ENCODE measurements at regions not wholly inside any gene's neighbourhood (a gene's known extent, or its start where the extent isn't known, plus 50 kb on each side); places are given as distances from the start of the nearest gene placed in this dataset.
"Not testable (repeated sequence)": the region's sequence is repeated elsewhere in the genome, so short reads cannot be mapped to it uniquely, and the experiment has no call there.

DNA sequence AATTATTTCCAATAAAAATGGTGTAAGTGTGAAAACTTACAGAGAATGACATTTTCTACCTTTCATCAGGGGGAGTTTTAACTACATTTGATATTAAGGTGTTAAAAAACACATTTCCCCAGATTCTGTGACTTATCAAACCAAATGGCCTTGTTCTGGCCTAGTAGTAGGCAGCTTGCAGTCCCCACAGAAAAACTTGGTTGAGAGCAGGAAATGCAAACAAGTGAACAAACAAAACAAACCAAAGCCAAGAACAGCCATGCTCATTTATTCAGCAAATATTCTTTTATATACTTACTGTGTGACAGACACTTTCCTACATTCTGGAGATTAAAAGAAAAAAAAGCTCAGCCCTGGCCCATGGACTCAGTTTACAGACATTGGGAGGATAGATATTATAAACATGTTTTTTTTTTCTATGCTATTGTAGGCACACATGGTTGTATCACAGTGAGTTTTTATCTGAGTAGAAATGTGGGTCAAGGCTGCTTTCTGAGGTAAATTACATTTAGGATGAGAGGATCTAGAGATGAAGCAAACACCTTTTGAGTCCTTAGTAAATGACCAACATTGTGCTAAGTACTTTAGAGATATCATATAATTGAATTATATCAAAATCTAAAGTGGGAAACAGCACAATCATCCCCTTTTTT is 449.2 kb upstream of the AADAT start:
- no peak for DNase-seq

DNA sequence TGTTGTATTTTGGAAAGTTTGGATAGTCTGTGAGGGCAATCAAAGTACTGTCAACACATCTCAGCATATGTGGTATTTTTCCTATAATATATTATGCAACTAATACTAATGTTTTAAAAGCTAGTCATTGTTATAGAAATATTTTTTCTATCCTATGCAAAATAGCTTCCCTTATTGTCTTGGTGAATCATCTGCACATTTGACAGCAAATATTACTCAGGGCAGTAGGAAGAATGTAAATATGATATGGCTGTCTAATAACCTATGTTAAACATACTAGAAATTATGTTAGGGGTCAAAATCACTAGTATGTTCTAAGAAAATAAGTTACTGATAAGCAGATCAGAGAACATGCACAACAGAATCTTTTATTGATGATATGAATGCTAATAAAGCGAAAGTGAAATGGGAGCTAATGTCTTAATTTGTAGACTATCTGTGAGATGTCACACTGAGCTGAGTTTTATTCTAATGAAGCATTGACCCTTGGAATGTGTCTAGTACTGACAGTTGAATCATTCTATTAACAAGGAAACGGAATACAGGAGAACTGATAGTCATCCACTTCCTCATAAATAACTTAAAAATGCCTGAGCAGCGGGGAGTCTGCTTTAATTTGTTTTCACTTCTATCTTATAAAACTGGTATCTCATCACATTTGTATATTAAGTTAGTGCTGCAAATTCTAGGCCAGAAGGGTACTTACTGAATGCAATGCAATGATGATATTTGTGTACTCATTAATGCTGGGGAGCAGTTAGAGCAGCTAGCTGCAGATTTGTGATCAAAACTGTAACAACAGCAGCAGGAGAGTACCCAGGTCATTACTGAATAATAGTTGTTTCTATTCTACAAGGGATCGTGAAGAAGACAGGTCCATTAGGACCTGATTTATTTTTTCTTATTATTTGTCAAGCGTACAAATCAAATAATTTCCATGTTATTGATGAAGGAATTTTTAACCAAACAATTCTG is 440.3 kb upstream of the AADAT start:
- no peak for DNase-seq

DNA sequence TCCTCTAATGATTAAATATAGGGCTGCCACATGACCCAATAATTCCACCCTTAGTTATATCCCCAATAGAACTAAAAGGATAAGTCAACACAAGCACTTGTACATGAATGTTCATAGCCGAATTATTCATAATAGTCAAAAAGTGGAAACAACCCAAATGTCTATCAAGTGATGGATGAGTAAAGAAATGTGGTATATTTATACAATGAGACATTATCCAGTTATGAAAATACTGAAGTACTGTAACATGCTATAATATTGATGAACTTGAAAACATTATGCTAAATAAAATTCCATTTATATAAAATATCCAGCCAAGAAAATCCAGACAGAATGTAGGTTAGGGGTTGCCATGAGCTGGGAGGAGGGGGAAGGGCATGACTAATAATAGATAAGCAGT is 436.7 kb upstream of the AADAT start:
- DNase-seq, result no peak

DNA sequence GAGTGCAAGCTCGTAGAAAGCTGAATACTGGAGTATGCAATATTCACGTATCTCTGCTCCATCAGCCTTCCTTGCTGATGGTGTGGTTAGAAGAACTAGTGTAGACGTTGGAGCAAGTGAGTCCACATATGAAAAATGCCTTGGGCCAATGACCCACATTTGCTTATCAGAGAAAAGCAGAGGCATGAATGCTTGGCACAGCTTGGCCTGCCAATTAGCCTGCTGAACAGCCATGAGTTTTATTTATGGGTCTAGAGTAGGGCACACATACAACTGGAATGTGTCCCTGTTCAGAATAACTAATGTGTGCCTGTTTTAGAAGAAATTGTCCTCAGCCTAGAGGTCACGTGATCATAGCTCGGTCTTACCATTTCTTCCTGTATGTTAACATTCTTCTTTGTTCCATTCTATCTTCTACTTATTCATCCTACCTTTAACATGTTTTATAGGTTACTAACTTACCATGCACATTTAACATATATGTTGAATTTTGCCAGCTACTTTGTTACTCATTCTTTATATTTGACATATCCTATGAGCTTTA is 432.7 kb upstream of the AADAT start:
- DNase-seq, result no peak

DNA sequence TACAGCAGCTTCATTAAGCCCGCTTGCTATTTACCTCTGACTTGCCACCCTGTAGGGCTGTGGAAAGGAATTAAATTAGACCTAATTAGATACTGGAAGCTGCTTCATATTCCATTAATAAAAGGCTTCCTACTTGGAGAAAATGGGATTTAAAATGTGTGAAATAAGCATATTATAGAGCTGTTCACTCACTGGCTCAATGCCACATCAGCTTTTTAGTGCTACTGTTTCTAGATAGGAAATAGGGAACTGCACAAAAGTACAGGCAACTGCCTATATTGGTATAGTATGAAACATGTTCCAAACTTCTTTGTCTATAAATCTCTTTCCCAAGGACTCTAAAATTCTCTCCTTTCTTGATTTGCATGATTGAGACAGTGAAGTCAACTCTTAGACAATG is 407.9 kb upstream of the AADAT start:
- peak; percentile 2 for DNase-seq

DNA sequence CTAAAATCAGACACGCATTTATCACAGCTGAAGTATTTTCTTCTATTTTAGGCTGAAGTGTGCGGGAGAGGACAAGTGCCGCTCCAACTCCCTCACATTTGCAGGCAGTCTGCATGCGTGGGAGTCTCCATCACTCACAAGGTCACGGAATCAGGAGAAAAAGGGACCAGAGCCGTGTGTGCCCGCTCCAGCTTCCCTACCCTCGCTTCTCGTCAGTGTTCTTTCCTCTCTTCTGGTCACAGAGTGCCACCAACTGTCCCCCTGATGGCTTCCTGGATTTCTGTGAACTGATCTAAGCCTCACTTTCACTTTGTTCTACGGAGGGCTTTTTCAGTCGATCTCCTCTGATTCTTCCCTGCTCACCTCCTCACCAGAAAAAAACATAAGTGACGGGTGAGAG is 407.4 kb upstream of the AADAT start:
- peak; percentile 54 for DNase-seq

DNA sequence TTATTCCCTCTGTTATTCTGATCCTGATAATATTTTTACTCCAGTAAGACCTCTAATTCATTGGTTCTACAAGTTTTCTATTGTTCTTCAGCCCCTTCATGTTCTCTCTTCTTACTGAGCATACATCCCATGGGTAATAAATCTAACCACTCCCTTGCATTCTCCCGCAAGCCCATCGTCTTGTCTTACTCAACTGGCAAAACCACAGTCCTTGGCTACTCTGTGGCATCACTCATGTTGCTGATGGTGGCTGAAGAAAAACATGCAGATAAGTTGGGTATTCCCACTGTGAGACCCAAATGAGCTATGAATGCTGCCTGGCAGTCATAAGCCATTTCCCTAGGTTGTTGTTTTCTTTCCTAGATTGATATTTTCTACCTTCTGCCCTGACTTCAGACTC is 402.2 kb upstream of the AADAT start:
- no peak for DNase-seq

DNA sequence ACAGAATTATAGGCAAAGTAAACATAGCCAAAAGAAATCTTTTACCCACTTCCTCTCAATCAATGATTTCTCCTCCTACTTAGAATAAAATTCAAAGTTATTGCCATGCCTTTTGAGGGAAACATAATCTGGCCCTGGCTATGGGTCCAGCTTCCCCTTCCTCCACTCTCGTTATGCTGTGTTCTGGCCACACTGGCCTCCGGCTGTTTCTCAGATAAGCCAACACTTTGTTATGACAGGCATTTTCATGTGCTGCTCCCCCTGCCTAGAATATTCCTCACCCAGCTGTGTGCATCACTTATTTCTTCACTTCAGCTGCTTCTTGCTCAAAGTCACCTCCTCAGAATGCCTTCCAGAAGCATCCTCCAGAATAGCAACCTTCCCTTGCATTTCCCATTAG is 386.6 kb upstream of the AADAT start:
- DNase-seq, result no peak

DNA sequence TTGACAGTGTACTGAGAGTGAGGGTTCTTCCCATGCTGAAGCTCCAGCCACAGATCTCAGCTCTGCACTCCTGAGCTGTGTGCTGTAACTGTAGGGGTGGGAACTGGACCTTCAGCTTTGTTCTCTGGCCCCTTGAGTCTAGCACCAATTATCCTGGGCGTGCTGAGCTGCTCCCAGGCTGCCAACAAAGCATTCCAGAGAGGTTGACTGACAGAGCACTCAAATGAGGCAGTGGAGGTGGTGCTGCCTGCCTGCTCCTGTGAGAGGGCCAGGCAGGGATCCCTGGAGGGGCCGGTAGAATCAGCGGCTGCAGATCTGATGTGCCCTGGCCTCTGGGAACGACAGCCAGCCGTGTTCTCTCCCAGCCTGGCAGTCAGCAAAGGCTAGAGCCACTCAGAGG is 375.7 kb upstream of the AADAT start:
- no peak for DNase-seq

DNA sequence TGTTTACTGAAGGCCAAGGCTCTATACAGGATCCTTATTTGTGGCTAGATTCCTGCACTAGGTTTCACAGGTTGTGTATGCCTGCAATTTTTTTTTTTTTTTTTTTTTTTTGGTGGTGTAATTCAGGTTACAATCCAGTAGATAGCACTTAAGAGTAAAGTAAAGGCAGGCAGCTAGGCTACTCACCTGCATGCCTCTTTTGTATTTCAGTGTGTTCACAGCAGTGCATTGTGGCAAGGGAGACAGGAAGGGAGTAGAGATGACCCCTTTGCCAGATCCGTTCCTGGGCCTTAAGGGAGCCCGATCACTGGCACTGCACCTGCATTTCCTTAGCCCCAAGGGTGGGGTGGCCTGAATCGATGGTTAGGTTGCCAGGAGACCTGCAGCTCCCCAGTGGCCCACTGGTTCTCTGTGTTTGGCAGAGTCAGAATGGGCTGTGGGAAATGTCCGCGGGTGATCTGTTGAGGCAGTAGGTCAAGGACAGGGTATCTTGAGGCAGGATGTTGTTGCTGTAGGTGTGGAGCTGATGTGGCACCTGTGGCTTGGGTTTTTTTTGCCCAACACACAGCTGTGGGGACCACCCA is 374.9 kb upstream of the AADAT start:
- no peak for DNase-seq

DNA sequence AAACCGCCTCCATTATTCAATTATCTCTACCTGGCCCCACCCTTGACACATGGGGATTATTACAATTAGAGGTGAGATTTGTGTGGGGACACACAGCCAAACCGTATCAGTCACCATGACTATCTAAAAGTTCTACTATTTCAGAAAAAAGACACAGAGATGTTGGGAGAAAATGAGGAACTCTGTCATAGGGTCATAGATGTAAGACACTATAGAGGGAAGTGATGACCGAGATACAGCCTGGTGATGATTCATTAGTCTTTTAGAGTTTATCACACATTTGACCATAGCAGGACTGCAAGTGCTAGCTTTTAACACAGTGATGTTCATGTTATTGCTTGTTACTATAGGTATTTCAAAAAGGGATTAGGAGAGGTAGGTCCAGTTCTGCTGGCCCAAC is 357.0 kb upstream of the AADAT start:
- DNase-seq, result no peak

DNA sequence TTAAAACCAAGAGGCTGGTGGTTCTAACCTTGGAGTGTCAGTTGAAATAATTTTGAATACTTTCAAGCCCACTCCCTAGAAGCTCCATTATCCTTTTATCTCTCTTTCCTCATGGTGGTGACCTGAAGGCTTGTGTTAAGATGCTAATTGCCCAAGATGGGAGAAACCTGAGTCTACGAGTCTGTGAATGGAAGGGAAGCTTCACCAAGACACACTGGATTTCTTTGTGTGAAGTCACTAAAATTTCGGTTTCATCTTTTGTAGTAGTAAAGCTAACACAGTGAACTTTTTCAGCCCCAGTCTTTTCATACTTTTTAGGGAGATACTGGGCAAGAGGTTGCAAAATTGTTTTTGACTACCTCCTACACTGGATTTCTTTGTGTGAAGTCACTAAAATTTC is 351.4 kb upstream of the AADAT start:
- not testable (repeated sequence) for DNase-seq

DNA sequence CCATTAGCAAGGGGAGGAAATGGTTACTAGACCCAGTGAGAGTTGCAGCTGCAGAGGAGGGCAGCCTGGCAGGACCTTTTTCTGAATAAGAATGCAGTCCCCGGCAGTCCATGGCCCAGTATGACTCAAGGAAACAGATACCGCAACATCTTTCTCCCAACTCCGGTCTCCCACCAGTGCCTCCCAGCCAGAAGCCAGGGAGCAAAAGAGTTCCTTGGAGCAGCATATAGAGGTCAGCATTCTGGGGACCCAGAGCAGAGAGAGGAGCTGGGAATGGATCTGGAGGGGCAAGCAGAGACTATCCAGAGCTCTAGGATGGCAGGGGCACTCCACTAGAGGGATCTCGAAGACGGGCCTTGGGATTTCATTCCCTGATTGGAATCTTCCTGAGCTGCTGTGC is 339.2 kb upstream of the AADAT start:
- DNase-seq, result no peak

DNA sequence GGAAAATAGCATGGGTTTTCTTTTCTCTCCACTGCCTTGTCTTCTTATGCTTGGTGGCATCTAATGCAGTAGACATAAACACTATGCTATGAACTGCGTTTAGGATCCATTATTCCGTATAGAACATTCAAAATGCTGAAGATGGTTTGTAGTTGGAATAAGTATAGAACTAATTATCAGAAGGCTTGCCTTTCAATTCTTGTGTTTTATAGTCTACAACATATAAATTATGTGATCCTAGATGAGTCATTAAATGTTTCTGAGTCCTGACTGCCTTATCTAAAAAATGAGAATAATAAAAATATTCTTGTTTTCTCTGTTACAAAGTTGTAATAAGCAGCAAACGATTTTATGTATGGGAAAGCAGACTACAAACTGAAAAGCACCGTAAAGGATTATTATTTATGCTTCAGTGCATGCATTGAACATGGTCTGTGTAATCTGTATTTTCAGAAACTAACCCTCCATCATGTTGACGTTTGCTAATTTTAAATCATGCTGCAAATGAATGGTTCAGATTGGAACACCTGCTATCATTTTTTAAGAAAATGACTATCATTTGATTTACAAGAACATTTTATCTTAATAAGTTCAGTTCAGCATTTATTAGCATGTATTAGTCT is 335.9 kb upstream of the AADAT start:
- DNase-seq, result no peak

DNA sequence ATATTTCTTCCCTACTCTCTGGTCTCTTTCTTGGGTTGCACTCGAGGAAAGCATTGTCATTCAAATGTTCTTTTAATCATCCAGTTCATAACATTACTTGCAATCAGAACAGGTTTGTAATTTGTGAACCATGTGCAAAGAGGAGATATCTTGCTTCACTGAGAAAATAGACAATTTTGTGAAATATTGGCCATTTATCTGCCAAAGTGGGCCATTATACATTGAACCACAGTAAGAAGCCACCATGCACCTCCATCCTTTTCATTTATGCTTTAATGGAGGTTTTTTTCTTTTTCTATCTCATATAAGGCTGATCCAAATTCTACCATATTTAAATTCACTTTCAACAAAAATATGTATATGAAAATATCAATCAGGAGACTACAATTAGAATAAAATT is 335.3 kb upstream of the AADAT start:
- no peak for DNase-seq

DNA sequence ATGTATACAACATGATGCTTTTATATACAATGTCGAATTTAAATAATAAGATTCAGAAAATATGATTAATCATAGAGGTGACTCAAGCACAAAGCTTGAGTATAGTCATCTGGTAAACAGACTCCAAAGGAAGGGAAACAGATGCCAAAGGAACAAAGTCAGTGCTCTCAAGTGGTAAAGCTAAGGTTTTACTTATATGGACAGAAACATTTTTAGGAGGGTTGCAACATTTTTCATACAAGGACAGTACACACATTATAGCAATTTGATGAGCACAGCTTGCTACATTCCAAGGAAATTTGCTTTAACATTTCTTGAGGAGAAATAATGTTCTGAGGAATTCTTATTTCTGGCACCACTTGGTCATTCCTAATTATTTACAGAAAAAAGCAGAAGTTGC is 333.4 kb upstream of the AADAT start:
- DNase-seq, result no peak

DNA sequence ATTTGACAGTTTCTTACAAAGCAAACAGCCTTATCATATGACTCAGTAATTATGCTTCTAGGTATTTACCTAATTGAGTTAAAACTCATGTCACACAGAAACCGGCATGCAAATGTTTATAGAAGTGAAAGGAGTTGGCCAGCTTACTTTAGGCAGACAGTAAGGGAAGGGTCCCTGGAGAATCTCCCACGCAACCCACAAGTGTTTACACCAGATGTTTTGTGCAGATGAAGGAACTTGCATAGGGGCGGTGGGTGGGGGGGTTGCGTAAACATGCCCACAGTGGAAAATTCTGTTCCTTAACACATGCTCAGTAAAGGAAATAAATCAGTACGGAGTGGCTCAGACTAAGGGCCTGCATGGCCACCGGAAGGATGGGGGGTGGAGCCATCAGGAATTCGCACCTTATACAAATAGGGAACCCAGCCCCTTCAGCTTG is 330.5 kb upstream of the AADAT start:
- no peak for DNase-seq

DNA sequence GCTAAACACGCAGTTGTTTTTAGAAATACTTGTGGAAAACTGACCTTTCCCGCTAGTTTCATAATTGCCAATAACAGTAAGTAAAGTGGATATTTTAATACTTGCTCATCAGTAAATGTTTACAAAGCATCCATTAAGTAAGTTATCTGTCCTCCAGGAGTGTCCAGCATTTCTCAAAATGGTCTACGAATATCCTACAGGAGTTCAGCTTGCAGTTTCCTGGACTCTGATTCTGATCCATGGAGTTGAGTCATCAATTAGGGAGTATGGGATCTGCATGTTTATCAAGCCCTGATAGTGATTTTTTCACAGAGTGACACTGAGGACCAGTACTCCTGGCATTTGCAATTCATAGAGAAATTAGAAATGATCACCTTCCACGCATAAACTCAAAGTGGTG is 325.2 kb upstream of the AADAT start:
- DNase-seq, result no peak

DNA sequence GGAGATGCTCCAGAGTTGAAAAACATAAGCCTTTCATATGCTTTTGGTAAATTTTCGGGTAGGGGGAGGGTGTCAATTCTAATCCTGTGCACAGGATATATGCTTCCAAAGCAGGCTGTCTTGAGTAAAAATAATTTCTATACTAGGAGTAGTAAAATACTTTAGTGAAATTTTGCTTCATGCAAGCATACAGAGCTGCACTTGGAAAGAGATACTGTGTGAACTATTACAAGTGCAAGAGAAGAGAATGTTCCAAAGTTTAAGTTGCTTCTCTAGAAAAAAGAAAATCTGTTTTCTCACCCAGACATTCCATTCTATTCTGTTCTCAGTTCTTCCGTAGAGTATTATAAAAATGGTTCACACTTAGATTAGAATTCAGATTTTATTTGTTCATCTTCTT is 324.6 kb upstream of the AADAT start:
- DNase-seq, result no peak

DNA sequence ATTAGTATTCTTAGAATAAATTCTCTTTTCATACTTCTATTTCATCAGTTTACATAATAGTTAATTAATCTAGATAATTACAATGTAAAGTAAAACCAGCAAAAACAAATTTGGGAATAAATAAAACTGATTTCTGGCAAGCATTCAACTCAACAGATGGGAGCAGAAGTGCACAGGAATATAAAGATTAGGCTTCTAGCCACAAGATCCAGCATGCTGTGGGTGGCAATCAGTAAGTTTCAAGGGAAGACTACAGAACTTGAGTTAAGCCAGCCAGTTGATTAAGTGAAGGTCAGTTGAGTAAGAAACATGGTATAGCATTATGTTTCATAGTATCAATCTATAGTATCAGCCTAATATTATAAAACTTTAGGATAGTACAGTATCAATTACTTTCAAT is 324.2 kb upstream of the AADAT start:
- DNase-seq, result no peak

DNA sequence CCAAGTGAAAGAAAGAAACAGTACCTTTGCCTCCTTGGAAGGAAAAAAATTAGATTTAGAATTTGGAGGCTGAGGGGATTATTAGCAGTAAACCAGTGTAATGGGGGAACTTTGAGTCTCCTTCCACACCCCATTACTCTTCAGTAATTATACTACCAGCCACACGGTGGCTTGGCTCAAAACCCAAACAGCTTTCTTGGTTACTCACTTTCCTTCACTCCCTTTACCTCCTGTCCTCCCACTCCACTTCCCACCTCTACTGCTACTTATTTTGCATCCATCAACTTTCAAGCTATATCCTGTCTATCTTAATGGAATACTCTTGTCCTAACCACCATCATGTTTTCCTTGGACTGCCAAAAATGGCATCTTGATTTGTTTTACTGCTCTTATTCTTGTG is 310.6 kb upstream of the AADAT start:
- peak; percentile 15 for DNase-seq

DNA sequence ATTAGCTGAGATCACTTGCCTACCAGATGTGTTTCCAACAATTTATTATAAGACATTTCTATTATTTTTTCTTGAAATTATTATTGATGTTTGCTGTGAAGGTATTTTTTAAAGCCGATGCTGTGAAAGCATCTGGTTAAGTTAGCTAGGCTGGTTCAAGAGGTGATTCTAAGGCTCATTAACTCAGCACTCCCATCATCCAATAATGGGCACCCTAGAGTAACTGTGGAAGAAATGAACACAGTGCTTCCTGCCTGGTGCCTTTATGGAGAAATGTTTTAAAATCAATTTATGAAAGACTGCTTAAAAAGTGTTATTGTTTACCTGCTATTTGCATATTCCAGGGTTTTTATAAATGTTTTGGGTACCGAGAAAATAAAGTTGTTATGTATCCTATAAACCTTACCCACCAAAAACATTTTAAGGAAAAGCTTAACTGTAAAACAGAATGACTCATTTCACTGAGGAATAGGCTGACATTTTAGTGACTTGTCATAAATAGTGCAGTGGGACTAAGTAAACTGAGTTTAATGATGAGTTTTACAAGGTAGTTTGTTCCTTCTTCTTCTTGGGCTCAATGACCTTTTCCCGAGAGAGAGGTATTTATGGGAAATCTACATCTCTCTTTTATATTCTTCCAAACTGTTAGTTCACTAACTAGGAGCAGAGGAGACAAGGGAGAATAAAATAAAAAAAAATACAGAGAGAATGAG is 310.0 kb upstream of the AADAT start:
- DNase-seq, result no peak

Data from right kidney (tissue), 1 donor.